HCT116 (cell line): ENCODE measurements at regions not wholly inside any gene's neighbourhood (a gene's known extent, or its start where the extent isn't known, plus 50 kb on each side); places are given as distances from the start of the nearest gene placed in this dataset.

Experiments used
- ATAC-seq: fragments of 200-7000 bp; cut with Tn5 transposase; 2 replicates; pipeline ENCODE4 v1.9.1; 2020; ENCODE audit warnings: mild to moderate bottlenecking, moderate library complexity
- BruUV-seq: library from RNA; stranded (reverse); fragments of 400-500 nt; replicated peaks from 2 replicates; lab custom pipeline; 2021; lab: Mats Ljungman, UMichigan
- CTCF ChIA-PET: fragments of 300-600 bp; sonication (Branson Sonifier 250); formaldehyde crosslinking; loops from one replicate; lab custom pipeline; 2021; ENCODE audit warnings: antibody characterized with exemption; lab: Charles Lee
- POLR2A ChIA-PET: fragments of 300-600, 350-600 bp; sonication (Branson Sonifier 250); formaldehyde crosslinking; loops from one replicate; lab custom pipeline; 2021; ENCODE audit warnings: antibody characterized with exemption; lab: Charles Lee
- RAD21 ChIA-PET, 2 experiments: fragments of 300-600 bp; sonication (Branson Sonifier 250); formaldehyde crosslinking; loops; one replicate each; lab custom pipeline; 2023; ENCODE audit warnings: low total read pairs in 2 of 2; ENCODE audit not compliant: uncharacterized antibody in 2 of 2, unreplicated experiment in 2 of 2, low non-redundant PET in 1 of 2; lab: Charles Lee
- DNase-seq: peaks from one replicate; pipeline ENCODE4 v3.0.0-alpha.2; 2010; ENCODE audit warnings: low read depth, low spot score
- H2AFZ ChIP-seq: fragments of 200-600 bp; shearing (Covaris generic), sonication (generic); 2 replicates; pipeline ENCODE4 v1.6.1; 2017; ENCODE audit warnings: low read depth, mixed run types, mixed read lengths, antibody characterized with exemption, low read length; ENCODE audit not compliant: poor library complexity, severe bottlenecking
- H3K27ac ChIP-seq: 2 replicates; pipeline ENCODE4 v1.5.1; 2012; ENCODE audit warnings: low read depth, low read length
- H3K27me3 ChIP-seq: fragments of 200-600 bp; sonication (generic); 2 replicates; pipeline ENCODE4 v1.6.1; 2016; ENCODE audit warnings: mixed run types, low read length, mixed read lengths; ENCODE audit not compliant: insufficient read depth
- H3K36me3 ChIP-seq, 2 experiments: fragments of 200-500 bp in 1 of 2; fragments of 200-600 bp in 1 of 2; sonication (Bioruptor generic) in 1 of 2; sonication (generic) in 1 of 2; 2 replicates each; pipeline versions ENCODE4 v1.5.1 to v1.6.1; 2014 to 2016; ENCODE audit warnings: low read length in 2 of 2, inconsistent platforms in 1 of 2, mixed read lengths in 1 of 2, mixed run types in 1 of 2; ENCODE audit not compliant: insufficient read depth in 2 of 2, control insufficient read depth in 1 of 2
- H3K4me1 ChIP-seq, 2 experiments: fragments of 200-600 bp in 1 of 2; sonication (generic) in 1 of 2; 2 replicates each; pipeline versions ENCODE4 v1.5.1 to v1.6.1; 2012 to 2017; ENCODE audit warnings: low read length in 2 of 2, inconsistent platforms in 1 of 2, mild to moderate bottlenecking in 1 of 2, mixed read lengths in 1 of 2, mixed run types in 1 of 2, moderate library complexity in 1 of 2; ENCODE audit not compliant: insufficient read depth in 2 of 2, control insufficient read depth in 1 of 2
- H3K4me2 ChIP-seq: fragments of 200-600 bp; sonication (generic); 2 replicates; pipeline ENCODE4 v1.6.1; 2017; ENCODE audit warnings: mixed run types, low read length, mixed read lengths
- H3K4me3 ChIP-seq, 2 experiments: fragments of 200-600 bp in 1 of 2; sonication (generic) in 1 of 2; replicated peaks in 1 of 2; 2 replicates each; pipeline ENCODE4 v1.5.1; 2011 to 2016; ENCODE audit warnings: low read length in 2 of 2, control low read depth in 1 of 2, low read depth in 1 of 2, mild to moderate bottlenecking in 1 of 2, mixed read lengths in 1 of 2, mixed run types in 1 of 2
- H3K79me2 ChIP-seq: fragments of 200-600 bp; sonication (generic); 2 replicates; pipeline ENCODE4 v1.6.1; 2017; ENCODE audit warnings: mild to moderate bottlenecking, mixed run types, low read length, moderate library complexity, mixed read lengths; ENCODE audit not compliant: insufficient read depth
- H3K9ac ChIP-seq: fragments of 200-600 bp; sonication (generic); 2 replicates; pipeline ENCODE4 v1.6.1; 2016; ENCODE audit warnings: low read length, mixed read lengths
- H3K9me2 ChIP-seq: fragments of 200-600 bp; sonication (generic), shearing (Covaris generic); 2 replicates; pipeline ENCODE4 v1.6.1; 2017; ENCODE audit warnings: mixed run types, mild to moderate bottlenecking, moderate library complexity; ENCODE audit not compliant: insufficient read depth
- H3K9me3 ChIP-seq, 2 experiments: fragments of 200-500 bp in 1 of 2; fragments of 200-600 bp in 1 of 2; sonication (Bioruptor generic) in 1 of 2; sonication (generic) in 1 of 2; 2 replicates each; pipeline ENCODE4 v1.6.1; 2014 to 2017; ENCODE audit warnings: low read length in 2 of 2, mixed read lengths in 2 of 2, inconsistent platforms in 1 of 2, low read depth in 1 of 2, mild to moderate bottlenecking in 1 of 2, mixed run types in 1 of 2, moderate library complexity in 1 of 2; ENCODE audit not compliant: control insufficient read depth in 1 of 2, insufficient read depth in 1 of 2
- H4K20me1 ChIP-seq: fragments of 200-600 bp; sonication (generic), shearing (Covaris generic); 2 replicates; pipeline ENCODE4 v1.6.1; 2017; ENCODE audit warnings: mixed run types, mild to moderate bottlenecking, moderate library complexity; ENCODE audit not compliant: insufficient read depth
- CBX3 ChIP-seq: IDR thresholded peaks from 2 replicates; pipeline ENCODE4 v1.6.1; 2012; ENCODE audit warnings: low read depth
- CTCF ChIP-seq, 3 experiments: fragments of 200-600 bp in 1 of 3; sonication (generic) in 1 of 3; IDR thresholded peaks in 2 of 3; conservative IDR thresholded peaks in 1 of 3; 2 replicates each; pipeline ENCODE4 v1.5.1; 2012 to 2017; ENCODE audit warnings: low read depth in 2 of 3, low read length in 2 of 3, antibody characterized with exemption in 1 of 3, borderline replicate concordance in 1 of 3, control low read depth in 1 of 3, mild to moderate bottlenecking in 1 of 3, mixed read lengths in 1 of 3, mixed run types in 1 of 3, moderate library complexity in 1 of 3; ENCODE audit not compliant: insufficient read depth in 1 of 3
- EZH2 ChIP-seq: fragments of 200-600 bp; sonication (generic); IDR thresholded peaks from 2 replicates; pipeline ENCODE4 v1.6.1; 2017; ENCODE audit warnings: antibody characterized with exemption, mixed run types
- FOSL1 ChIP-seq: IDR thresholded peaks from 2 replicates; pipeline ENCODE4 v1.6.1; 2012; ENCODE audit warnings: low read depth
- POLR2A ChIP-seq: IDR thresholded peaks from 2 replicates; pipeline ENCODE4 v1.7.0; 2011; ENCODE audit warnings: borderline replicate concordance; ENCODE audit not compliant: insufficient read depth, insufficient read length; ENCODE audit errors: extremely low read depth
- POLR2AphosphoS5 ChIP-seq: IDR thresholded peaks from 2 replicates; pipeline ENCODE4 v1.6.1; 2011; ENCODE audit warnings: mild to moderate bottlenecking, low read depth, low read length, moderate library complexity
- RAD21 ChIP-seq: IDR thresholded peaks from 2 replicates; pipeline ENCODE4 v1.6.1; 2012; ENCODE audit warnings: low read depth, mild to moderate bottlenecking
- SP1 ChIP-seq: IDR thresholded peaks from 2 replicates; pipeline ENCODE4 v1.6.1; 2012; ENCODE audit warnings: low read depth
- SRF ChIP-seq: IDR thresholded peaks from 2 replicates; pipeline ENCODE4 v1.6.1; 2012; ENCODE audit warnings: low read depth
- ZBTB33 ChIP-seq: IDR thresholded peaks from 2 replicates; pipeline ENCODE4 v1.6.1; 2011; ENCODE audit warnings: mild to moderate bottlenecking, low read length, moderate library complexity; ENCODE audit not compliant: insufficient replicate concordance; ENCODE audit errors: extremely low read depth
- ZFX ChIP-seq: fragments of 450-650 bp; IDR thresholded peaks from 2 replicates; pipeline ENCODE4 v1.6.1; 2017
- ZNF274 ChIP-seq: fragments of 200-500 bp; sonication (Bioruptor generic); IDR thresholded peaks from 2 replicates; pipeline ENCODE4 v1.6.1; 2014; ENCODE audit warnings: mild to moderate bottlenecking, low read depth, low read length, inconsistent platforms
- intact Hi-C: fragments of 100-400 bp; cut with micrococcal nuclease; formaldehyde crosslinking; loops from 2 replicates; pipeline ENCODE4 v1.10.0; 2022

GRCh38 chr12:84767079-84767478, 145.5 kb downstream of the SLC6A15 start:
- ATAC-seq, result no peak
- CTCF ChIA-PET, result no interaction called here

DNA sequence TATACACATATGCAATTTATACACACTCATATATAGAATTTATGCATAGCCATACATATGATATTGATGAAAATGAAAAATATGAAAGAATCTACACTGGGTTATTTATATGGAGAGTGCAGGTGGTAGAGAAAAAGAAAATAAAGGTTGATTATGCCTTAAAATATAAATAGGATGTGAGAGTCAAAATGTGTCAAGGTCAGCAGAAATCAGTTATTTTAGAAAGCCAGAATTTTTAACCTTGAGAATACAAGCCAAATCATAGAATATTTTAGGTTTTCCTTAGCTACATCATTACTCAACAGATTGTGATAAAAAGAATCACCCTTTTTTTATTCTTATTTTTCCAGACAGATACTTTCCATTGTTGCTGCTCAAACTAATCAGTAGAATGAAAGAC, 146.2 kb downstream of the SLC6A15 start:
- TF ChIP-seq ZNF274, result no peak
- no peak for TF ChIP-seq CTCF (IDR thresholded peaks at IDR 0.05 in 2 of 3, conservative IDR thresholded peaks at IDR 0.05 in 1 of 3; ENCODE audit: borderline replicate concordance in 1 of 3, insufficient read depth in 1 of 3, low read depth in 2 of 3, low read length in 2 of 3)
- TF ChIP-seq ZFX, result no peak
- no peak for TF ChIP-seq FOSL1
- TF ChIP-seq ZBTB33, result no peak
- no peak for TF ChIP-seq RAD21
- no peak for TF ChIP-seq CBX3
- no peak for TF ChIP-seq POLR2AphosphoS5
- TF ChIP-seq POLR2A, result no peak
- no peak for TF ChIP-seq SP1
- H3K9me3 ChIP-seq, result no peaks in the 10 kb centered on the region
- POLR2A ChIA-PET, result no interaction called here
- no peak overlapping the region for H3K9ac ChIP-seq
- CTCF ChIA-PET, result no interaction called here
- no peak overlapping the region for H3K4me3 ChIP-seq
- H3K27me3 ChIP-seq, result no peaks in the 10 kb centered on the region
- ATAC-seq (no peak), DNase-seq (no peak)
- BruUV-seq, result no TSS peak
- H3K4me1 ChIP-seq, result no peaks in the 10 kb centered on the region
- no peaks in the 10 kb centered on the region for H3K79me2 ChIP-seq
- intact Hi-C loops, result no loop called here
- H2AFZ ChIP-seq, result no peak overlapping the region
- H3K36me3 ChIP-seq, result no peaks in the 10 kb centered on the region
- H3K4me2 ChIP-seq, result no peak overlapping the region
- RAD21 ChIA-PET, result no interaction called here
- no peaks in the 10 kb centered on the region for H4K20me1 ChIP-seq
- H3K27ac ChIP-seq, result no peak overlapping the region
- H3K9me2 ChIP-seq, result 0 out of 2 replicates have a peak, but pooled peaks cover 2% of the 10 kb centered on the region

More at GRCh38 chr12:84767079-84767478, 145.5 kb downstream of the SLC6A15 start:
- Histone ChIP-seq H3K9me2 (0 out of 2 replicates have a peak, but pooled peaks cover 2% of the 10 kb centered on the region), H3K36me3 (no peaks in the 10 kb centered on the region), H3K9me3 (no peaks in the 10 kb centered on the region), H4K20me1 (no peaks in the 10 kb centered on the region), H3K27ac (no peak overlapping the region), H2AFZ (no peak overlapping the region), H3K79me2 (no peaks in the 10 kb centered on the region), H3K4me2 (no peak overlapping the region), H3K4me3 (no peak overlapping the region), H3K27me3 (no peaks in the 10 kb centered on the region), H3K4me1 (no peaks in the 10 kb centered on the region), H3K9ac (no peak overlapping the region)
- TF ChIP-seq SRF, result no peak
- TF ChIP-seq ZNF274, result no peak
- TF ChIP-seq EZH2, result no peak
- ChIA-PET RAD21 (no interaction called here), POLR2A (no interaction called here)
- BruUV-seq, result no TSS peak
- DNase-seq, result no peak
- intact Hi-C loops, result no loop called here
